ENCODE measurements at regions not wholly inside any gene's neighbourhood (a gene's known extent, or its start where the extent isn't known, plus 50 kb on each side); places are given as distances from the start of the nearest gene placed in this dataset.

- Histone ChIP-seq H3K27me3 (ENCODE audit: insufficient read depth) (no peaks in the 10 kb centered on the region), H3K4me3 (no peak overlapping the region), H3K9me2 (ENCODE audit: insufficient read depth) (no peaks in the 10 kb centered on the region), H3K36me3 (ENCODE audit: insufficient read depth) (peaks cover 6% of the 10 kb centered on the region; the same call in 1 of the 2 replicates), H3F3A (replicated peaks; ENCODE audit: low read depth) (no peaks in the 10 kb centered on the region), H4K20me1 (replicated peaks; ENCODE audit: insufficient read depth) (no peaks in the 10 kb centered on the region), H2AFZ (no peak overlapping the region), H3K79me2 (replicated peaks; ENCODE audit: insufficient read depth) (no peaks in the 10 kb centered on the region), H3K4me1 (ENCODE audit: insufficient read depth) (no peaks in the 10 kb centered on the region), H3K4me2 (no peak overlapping the region), H3K27ac (ENCODE audit: low read depth) (no peak overlapping the region)
- Mint-ChIP-seq H3K4me1 (no peaks in the 10 kb centered on the region), H3K27ac (no peak overlapping the region), H3K27me3 (ENCODE audit: insufficient read depth, low read depth, poor library complexity) (peaks cover 3% of the 10 kb centered on the region), H3K36me3 (ENCODE audit: low read depth) (peaks cover 57% of the 10 kb centered on the region), H3K4me3 (no peak overlapping the region), H3K9me3 (peaks cover 59% of the 10 kb centered on the region)
- ATAC-seq: no peak
- no peak for TF ChIP-seq STAT1 (IDR thresholded peaks at IDR 0.05; ENCODE audit: unreplicated experiment)
- no peak for TF ChIP-seq CTCF (conservative IDR thresholded peaks at IDR 0.05; ENCODE audit: low read depth in 2 of 2)
- TF ChIP-seq ZNF331 (CRISPR knock-in tag; IDR thresholded peaks at IDR 0.05; ENCODE audit: low read depth): no peak
- no peak for TF ChIP-seq POLR2AphosphoS5 (IDR thresholded peaks at IDR 0.05; ENCODE audit: low read depth)
- no peak for TF ChIP-seq CREB1 (CRISPR knock-in tag; IDR thresholded peaks at IDR 0.05; ENCODE audit: low read depth)
- TF ChIP-seq ZNF114 (CRISPR knock-in tag; IDR thresholded peaks at IDR 0.05): no peak
- no peak for TF ChIP-seq EZH2 (IDR thresholded peaks at IDR 0.05; ENCODE audit: low read depth, unreplicated experiment)
- TF ChIP-seq NANOG (IDR thresholded peaks at IDR 0.05; ENCODE audit: borderline replicate concordance): no peak
- TF ChIP-seq ZNF462 (CRISPR knock-in tag; IDR thresholded peaks at IDR 0.05): no peak
- TF ChIP-seq EZH2phosphoT487 (IDR thresholded peaks at IDR 0.05; ENCODE audit: unreplicated experiment): no peak
- no peak for TF ChIP-seq JUNB (IDR thresholded peaks at IDR 0.05; ENCODE audit: unreplicated experiment)
- no peak for TF ChIP-seq ETS1 (IDR thresholded peaks at IDR 0.05)
- no peak for TF ChIP-seq REST (IDR thresholded peaks at IDR 0.05; ENCODE audit: unreplicated experiment)
- DNase-seq (ENCODE audit: low spot score): peak; percentile 43
Measured at GRCh38 chr12:5139751-5140150, 96.1 kb downstream of the KCNA5 start.
